HCT116 (cell line): ENCODE measurements at regions not wholly inside any gene's neighbourhood (a gene's known extent, or its start where the extent isn't known, plus 50 kb on each side); places are given as distances from the start of the nearest gene placed in this dataset.

ENCODE experiments used
- ATAC-seq: fragments of 200-7000 bp; cut with Tn5 transposase; 2 replicates; pipeline ENCODE4 v1.9.1; 2020; ENCODE audit warnings: mild to moderate bottlenecking, moderate library complexity
- BruUV-seq: library from RNA; stranded (reverse); fragments of 400-500 nt; replicated peaks from 2 replicates; lab custom pipeline; 2021; lab: Mats Ljungman, UMichigan
- CTCF ChIA-PET: fragments of 300-600 bp; sonication (Branson Sonifier 250); formaldehyde crosslinking; loops from one replicate; lab custom pipeline; 2021; ENCODE audit warnings: antibody characterized with exemption; lab: Charles Lee
- POLR2A ChIA-PET: fragments of 300-600, 350-600 bp; sonication (Branson Sonifier 250); formaldehyde crosslinking; loops from one replicate; lab custom pipeline; 2021; ENCODE audit warnings: antibody characterized with exemption; lab: Charles Lee
- RAD21 ChIA-PET, 2 experiments: fragments of 300-600 bp; sonication (Branson Sonifier 250); formaldehyde crosslinking; loops; one replicate each; lab custom pipeline; 2023; ENCODE audit warnings: low total read pairs in 2 of 2; ENCODE audit not compliant: uncharacterized antibody in 2 of 2, unreplicated experiment in 2 of 2, low non-redundant PET in 1 of 2; lab: Charles Lee
- DNase-seq: peaks from one replicate; pipeline ENCODE4 v3.0.0-alpha.2; 2010; ENCODE audit warnings: low read depth, low spot score
- H2AFZ ChIP-seq: fragments of 200-600 bp; shearing (Covaris generic), sonication (generic); 2 replicates; pipeline ENCODE4 v1.6.1; 2017; ENCODE audit warnings: low read depth, mixed run types, mixed read lengths, antibody characterized with exemption, low read length; ENCODE audit not compliant: poor library complexity, severe bottlenecking
- H3K27ac ChIP-seq: 2 replicates; pipeline ENCODE4 v1.5.1; 2012; ENCODE audit warnings: low read depth, low read length
- H3K27me3 ChIP-seq: fragments of 200-600 bp; sonication (generic); 2 replicates; pipeline ENCODE4 v1.6.1; 2016; ENCODE audit warnings: mixed run types, low read length, mixed read lengths; ENCODE audit not compliant: insufficient read depth
- H3K36me3 ChIP-seq, 2 experiments: fragments of 200-500 bp in 1 of 2; fragments of 200-600 bp in 1 of 2; sonication (Bioruptor generic) in 1 of 2; sonication (generic) in 1 of 2; 2 replicates each; pipeline versions ENCODE4 v1.5.1 to v1.6.1; 2014 to 2016; ENCODE audit warnings: low read length in 2 of 2, inconsistent platforms in 1 of 2, mixed read lengths in 1 of 2, mixed run types in 1 of 2; ENCODE audit not compliant: insufficient read depth in 2 of 2, control insufficient read depth in 1 of 2
- H3K4me1 ChIP-seq, 2 experiments: fragments of 200-600 bp in 1 of 2; sonication (generic) in 1 of 2; 2 replicates each; pipeline versions ENCODE4 v1.5.1 to v1.6.1; 2012 to 2017; ENCODE audit warnings: low read length in 2 of 2, inconsistent platforms in 1 of 2, mild to moderate bottlenecking in 1 of 2, mixed read lengths in 1 of 2, mixed run types in 1 of 2, moderate library complexity in 1 of 2; ENCODE audit not compliant: insufficient read depth in 2 of 2, control insufficient read depth in 1 of 2
- H3K4me2 ChIP-seq: fragments of 200-600 bp; sonication (generic); 2 replicates; pipeline ENCODE4 v1.6.1; 2017; ENCODE audit warnings: mixed run types, low read length, mixed read lengths
- H3K4me3 ChIP-seq, 2 experiments: fragments of 200-600 bp in 1 of 2; sonication (generic) in 1 of 2; replicated peaks in 1 of 2; 2 replicates each; pipeline ENCODE4 v1.5.1; 2011 to 2016; ENCODE audit warnings: low read length in 2 of 2, control low read depth in 1 of 2, low read depth in 1 of 2, mild to moderate bottlenecking in 1 of 2, mixed read lengths in 1 of 2, mixed run types in 1 of 2
- H3K79me2 ChIP-seq: fragments of 200-600 bp; sonication (generic); 2 replicates; pipeline ENCODE4 v1.6.1; 2017; ENCODE audit warnings: mild to moderate bottlenecking, mixed run types, low read length, moderate library complexity, mixed read lengths; ENCODE audit not compliant: insufficient read depth
- H3K9ac ChIP-seq: fragments of 200-600 bp; sonication (generic); 2 replicates; pipeline ENCODE4 v1.6.1; 2016; ENCODE audit warnings: low read length, mixed read lengths
- H3K9me2 ChIP-seq: fragments of 200-600 bp; sonication (generic), shearing (Covaris generic); 2 replicates; pipeline ENCODE4 v1.6.1; 2017; ENCODE audit warnings: mixed run types, mild to moderate bottlenecking, moderate library complexity; ENCODE audit not compliant: insufficient read depth
- H3K9me3 ChIP-seq, 2 experiments: fragments of 200-500 bp in 1 of 2; fragments of 200-600 bp in 1 of 2; sonication (Bioruptor generic) in 1 of 2; sonication (generic) in 1 of 2; 2 replicates each; pipeline ENCODE4 v1.6.1; 2014 to 2017; ENCODE audit warnings: low read length in 2 of 2, mixed read lengths in 2 of 2, inconsistent platforms in 1 of 2, low read depth in 1 of 2, mild to moderate bottlenecking in 1 of 2, mixed run types in 1 of 2, moderate library complexity in 1 of 2; ENCODE audit not compliant: control insufficient read depth in 1 of 2, insufficient read depth in 1 of 2
- H4K20me1 ChIP-seq: fragments of 200-600 bp; sonication (generic), shearing (Covaris generic); 2 replicates; pipeline ENCODE4 v1.6.1; 2017; ENCODE audit warnings: mixed run types, mild to moderate bottlenecking, moderate library complexity; ENCODE audit not compliant: insufficient read depth
- EGR1 ChIP-seq: IDR thresholded peaks from 2 replicates; pipeline ENCODE4 v1.6.1; 2012; ENCODE audit warnings: low read depth
- EZH2phosphoT487 ChIP-seq: fragments of 200-600 bp; IDR thresholded peaks from 2 replicates; pipeline ENCODE4 v1.6.1; 2018; ENCODE audit warnings: antibody characterized with exemption, borderline replicate concordance
- FOSL1 ChIP-seq: IDR thresholded peaks from 2 replicates; pipeline ENCODE4 v1.6.1; 2012; ENCODE audit warnings: low read depth
- MAX ChIP-seq: IDR thresholded peaks from 2 replicates; pipeline ENCODE4 v1.6.1; 2012
- POLR2A ChIP-seq: IDR thresholded peaks from 2 replicates; pipeline ENCODE4 v1.7.0; 2011; ENCODE audit warnings: borderline replicate concordance; ENCODE audit not compliant: insufficient read depth, insufficient read length; ENCODE audit errors: extremely low read depth
- POLR2AphosphoS5 ChIP-seq: IDR thresholded peaks from 2 replicates; pipeline ENCODE4 v1.6.1; 2011; ENCODE audit warnings: mild to moderate bottlenecking, low read depth, low read length, moderate library complexity
- RAD21 ChIP-seq: IDR thresholded peaks from 2 replicates; pipeline ENCODE4 v1.6.1; 2012; ENCODE audit warnings: low read depth, mild to moderate bottlenecking
- ZNF274 ChIP-seq: fragments of 200-500 bp; sonication (Bioruptor generic); IDR thresholded peaks from 2 replicates; pipeline ENCODE4 v1.6.1; 2014; ENCODE audit warnings: mild to moderate bottlenecking, low read depth, low read length, inconsistent platforms
- intact Hi-C: fragments of 100-400 bp; cut with micrococcal nuclease; formaldehyde crosslinking; loops from 2 replicates; pipeline ENCODE4 v1.10.0; 2022
- TF ChIP-seq, protein P1 (sequence below): IDR thresholded peaks from 2 replicates; pipeline ENCODE4 v1.6.1; 2012

- ChIA-PET POLR2A (no interaction called here), RAD21 (no interaction called here), CTCF (no interaction called here)
- H3K36me3 ChIP-seq = no peaks in the 10 kb centered on the region
- intact Hi-C loops = no loop called here
- H3K27ac ChIP-seq = no peak overlapping the region
- BruUV-seq = no TSS peak
- no peaks in the 10 kb centered on the region for H3K9me2 ChIP-seq
- no peaks in the 10 kb centered on the region for H3K9me3 ChIP-seq
- H3K9ac ChIP-seq = no peak overlapping the region
- no peak overlapping the region for H3K4me2 ChIP-seq
- no peak for TF ChIP-seq POLR2A
- no peak for TF ChIP-seq ZNF274
- no peak for TF ChIP-seq POLR2AphosphoS5
- H3K4me3 ChIP-seq = no peak overlapping the region
- H2AFZ ChIP-seq = no peak overlapping the region
- no peaks in the 10 kb centered on the region for H3K4me1 ChIP-seq
- H4K20me1 ChIP-seq = no peaks in the 10 kb centered on the region
- DNase-seq (no peak), ATAC-seq (no peak)
- H3K27me3 ChIP-seq = no peaks in the 10 kb centered on the region
- H3K79me2 ChIP-seq = no peaks in the 10 kb centered on the region
Measured at GRCh38 chr2:82896117-82896516, 1563.0 kb downstream of the SUCLG1 start.

DNA sequence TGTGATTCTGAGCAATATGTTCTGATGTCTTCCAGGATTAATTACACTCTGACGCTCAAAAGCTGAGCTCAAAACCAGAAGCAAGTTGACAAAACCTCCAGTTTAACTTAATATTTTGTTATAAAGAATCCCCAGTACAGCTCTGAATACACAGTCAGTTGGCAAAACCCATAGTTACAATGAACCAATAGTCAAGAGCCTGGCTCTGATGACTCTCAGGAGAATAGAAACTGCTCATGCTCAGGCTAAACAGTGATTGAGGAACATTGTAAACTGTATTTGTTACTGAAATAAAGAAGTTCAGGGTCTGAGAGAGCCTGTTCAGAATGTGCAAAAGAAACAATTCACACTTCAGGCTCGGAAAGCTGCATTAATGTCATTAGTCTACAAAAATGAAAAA, 1565.9 kb downstream of the SUCLG1 start:
- Histone ChIP-seq H3K4me1 (no peaks in the 10 kb centered on the region), H3K4me3 (no peak overlapping the region), H3K36me3 (no peaks in the 10 kb centered on the region), H3K79me2 (no peaks in the 10 kb centered on the region), H3K27me3 (no peaks in the 10 kb centered on the region), H3K9ac (no peak overlapping the region), H3K9me3 (no peaks in the 10 kb centered on the region), H3K27ac (no peak overlapping the region), H4K20me1 (no peaks in the 10 kb centered on the region), H3K4me2 (no peak overlapping the region)
- no TSS peak for BruUV-seq
- ChIA-PET CTCF (no interaction called here), POLR2A (no interaction called here), RAD21 (no interaction called here)
- ATAC-seq (no peak), DNase-seq (no peak)
- intact Hi-C loops = no loop called here
- TF ChIP-seq, protein P1, sequence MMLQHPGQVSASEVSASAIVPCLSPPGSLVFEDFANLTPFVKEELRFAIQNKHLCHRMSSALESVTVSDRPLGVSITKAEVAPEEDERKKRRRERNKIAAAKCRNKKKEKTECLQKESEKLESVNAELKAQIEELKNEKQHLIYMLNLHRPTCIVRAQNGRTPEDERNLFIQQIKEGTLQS = no peak
- TF ChIP-seq FOSL1 = no peak
- no peak for TF ChIP-seq MAX
- no peak for TF ChIP-seq ZNF274
- TF ChIP-seq RAD21 = no peak
- TF ChIP-seq POLR2A = no peak
- no peak for TF ChIP-seq EGR1
- no peak for TF ChIP-seq EZH2phosphoT487
- TF ChIP-seq, all 23 proteins: peak for 0
- no peaks in the 10 kb centered on the region for H3K9me2 ChIP-seq
- no peak overlapping the region for H2AFZ ChIP-seq
